ENCODE measurements at regions not wholly inside any gene's neighbourhood (a gene's known extent, or its start where the extent isn't known, plus 50 kb on each side); places are given as distances from the start of the nearest gene placed in this dataset.

GRCh38 chr11:25520459-25520858 lies 811.5 kb upstream of the ANO3 start:
- TF ChIP-seq, protein P1, sequence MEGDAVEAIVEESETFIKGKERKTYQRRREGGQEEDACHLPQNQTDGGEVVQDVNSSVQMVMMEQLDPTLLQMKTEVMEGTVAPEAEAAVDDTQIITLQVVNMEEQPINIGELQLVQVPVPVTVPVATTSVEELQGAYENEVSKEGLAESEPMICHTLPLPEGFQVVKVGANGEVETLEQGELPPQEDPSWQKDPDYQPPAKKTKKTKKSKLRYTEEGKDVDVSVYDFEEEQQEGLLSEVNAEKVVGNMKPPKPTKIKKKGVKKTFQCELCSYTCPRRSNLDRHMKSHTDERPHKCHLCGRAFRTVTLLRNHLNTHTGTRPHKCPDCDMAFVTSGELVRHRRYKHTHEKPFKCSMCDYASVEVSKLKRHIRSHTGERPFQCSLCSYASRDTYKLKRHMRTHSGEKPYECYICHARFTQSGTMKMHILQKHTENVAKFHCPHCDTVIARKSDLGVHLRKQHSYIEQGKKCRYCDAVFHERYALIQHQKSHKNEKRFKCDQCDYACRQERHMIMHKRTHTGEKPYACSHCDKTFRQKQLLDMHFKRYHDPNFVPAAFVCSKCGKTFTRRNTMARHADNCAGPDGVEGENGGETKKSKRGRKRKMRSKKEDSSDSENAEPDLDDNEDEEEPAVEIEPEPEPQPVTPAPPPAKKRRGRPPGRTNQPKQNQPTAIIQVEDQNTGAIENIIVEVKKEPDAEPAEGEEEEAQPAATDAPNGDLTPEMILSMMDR (IDR thresholded peaks at IDR 0.05) = no peak
- TF ChIP-seq POLR2AphosphoS5 (IDR thresholded peaks at IDR 0.05; ENCODE audit: low read depth, low read length) = no peak
- no peak for TF ChIP-seq TCF7L2 (IDR thresholded peaks at IDR 0.05; ENCODE audit: low read depth, low read length)
